ENCODE measurements at regions not wholly inside any gene's neighbourhood (a gene's known extent, or its start where the extent isn't known, plus 50 kb on each side); places are given as distances from the start of the nearest gene placed in this dataset.

DNA sequence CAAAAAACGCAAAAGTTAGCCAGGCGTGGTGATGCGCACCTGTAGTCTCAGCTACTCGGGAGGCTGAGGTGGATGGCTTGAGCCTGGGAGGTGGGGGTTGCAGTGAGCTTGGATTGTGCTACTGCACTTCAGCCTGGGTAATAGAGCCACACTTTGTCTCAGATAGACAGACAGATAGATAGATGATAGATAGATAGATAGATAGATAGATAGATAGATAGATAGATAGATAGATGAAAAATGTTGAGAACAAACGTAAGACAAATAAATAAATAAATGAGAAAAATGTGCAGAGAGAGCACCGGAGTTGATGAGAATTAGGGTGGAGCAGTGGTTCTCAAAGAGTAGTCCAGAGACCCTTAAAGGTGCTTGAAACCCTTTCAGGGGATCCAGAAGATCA lies 58.4 kb upstream of the ARL8B start:
- H3K4me3 ChIP-seq (ENCODE audit: low read depth, low read length) = no peak overlapping the region
- no peak for DNase-seq (ENCODE audit: low read depth in 4 of 6, low spot score in 6 of 6)

DNA sequence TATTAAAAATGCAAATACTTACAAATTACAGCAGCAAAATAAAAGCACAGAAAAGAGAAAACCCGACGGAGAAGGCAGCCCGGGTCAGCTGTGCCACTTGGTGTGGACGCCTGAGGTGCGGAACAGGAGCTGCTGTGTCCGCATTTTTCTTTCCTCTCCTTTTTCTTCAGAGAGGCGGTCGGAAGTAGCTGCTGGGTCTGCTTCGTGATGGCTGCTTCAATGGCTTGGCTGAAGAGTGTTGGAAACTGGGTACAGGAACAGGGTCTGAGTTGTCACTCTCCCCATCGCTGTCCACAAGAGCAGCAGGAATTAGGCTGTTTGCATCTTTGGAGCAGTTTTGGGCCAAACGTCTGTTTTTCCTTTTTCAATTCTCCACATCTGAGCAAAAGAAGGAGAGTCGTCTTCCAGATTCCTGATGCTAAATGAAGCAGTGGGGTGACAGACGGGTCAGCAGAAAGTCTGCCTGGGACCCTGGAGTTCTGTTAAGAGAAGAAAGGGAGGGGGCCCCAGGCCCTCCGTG lies 53.5 kb upstream of the ARL8B start:
- Histone ChIP-seq H3K4me1 (ENCODE audit: control insufficient read depth, insufficient read depth, low read length) (no peaks in the 10 kb centered on the region), H3K27me3 (ENCODE audit: control insufficient read depth, insufficient read depth, low read length) (no peaks in the 10 kb centered on the region), H3K27ac (ENCODE audit: low read depth, low read length) (no peak overlapping the region), H3K9me3 (ENCODE audit: control insufficient read depth, insufficient read depth, low read length) (no peaks in the 10 kb centered on the region), H3K4me3 (ENCODE audit: low read depth, low read length) (no peak overlapping the region), H3K36me3 (ENCODE audit: control insufficient read depth, insufficient read depth, low read length) (no peaks in the 10 kb centered on the region)
- no peak for DNase-seq (ENCODE audit: low read depth in 4 of 6, low spot score in 6 of 6)
- WGBS (ENCODE audit: insufficient coverage) = 38% methylated on average over 4 of the region's 14 CpGs

More for the DNA sequence above, 58.4 kb upstream of the ARL8B start:
- no peak overlapping the region for H3K27ac ChIP-seq (ENCODE audit: low read depth, low read length)
- H3K36me3 ChIP-seq (ENCODE audit: control insufficient read depth, insufficient read depth, low read length) = no peaks in the 10 kb centered on the region
- 91% methylated on average over 5 of the region's 6 CpGs for WGBS (ENCODE audit: insufficient coverage)
- no peaks in the 10 kb centered on the region for H3K27me3 ChIP-seq (ENCODE audit: control insufficient read depth, insufficient read depth, low read length)
- no peaks in the 10 kb centered on the region for H3K9me3 ChIP-seq (ENCODE audit: control insufficient read depth, insufficient read depth, low read length)
- no peaks in the 10 kb centered on the region for H3K4me1 ChIP-seq (ENCODE audit: control insufficient read depth, insufficient read depth, low read length)

DNA sequence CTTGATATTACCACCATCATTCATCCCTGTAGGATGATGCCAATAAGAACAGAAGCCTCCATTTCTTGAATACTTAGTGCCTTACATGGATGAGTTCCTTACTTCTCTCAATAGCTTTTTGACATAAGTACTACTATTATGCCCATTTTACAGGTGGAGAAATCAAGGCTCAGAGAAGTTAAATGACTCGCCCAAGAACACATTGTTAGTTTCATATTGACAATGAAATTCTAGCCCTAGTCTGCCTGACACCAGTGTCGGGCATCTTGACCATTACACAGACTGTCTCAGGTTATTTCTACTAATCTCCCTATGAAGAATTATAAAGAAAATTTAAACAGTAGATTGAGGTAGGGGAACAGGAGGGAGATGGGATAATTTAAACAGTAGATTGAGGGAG lies 52.5 kb upstream of the ARL8B start:
- Histone ChIP-seq H3K9me3 (ENCODE audit: control insufficient read depth, insufficient read depth, low read length) (no peaks in the 10 kb centered on the region), H3K4me3 (ENCODE audit: low read depth, low read length) (no peak overlapping the region), H3K36me3 (ENCODE audit: control insufficient read depth, insufficient read depth, low read length) (no peaks in the 10 kb centered on the region), H3K27ac (ENCODE audit: low read depth, low read length) (no peak overlapping the region), H3K4me1 (ENCODE audit: control insufficient read depth, insufficient read depth, low read length) (no peaks in the 10 kb centered on the region), H3K27me3 (ENCODE audit: control insufficient read depth, insufficient read depth, low read length) (no peaks in the 10 kb centered on the region)
- no peak for DNase-seq (ENCODE audit: low read depth in 4 of 6, low spot score in 6 of 6)
- no CpG with 5 or more reads among the region's 2 CpGs for WGBS (ENCODE audit: insufficient coverage)

DNA sequence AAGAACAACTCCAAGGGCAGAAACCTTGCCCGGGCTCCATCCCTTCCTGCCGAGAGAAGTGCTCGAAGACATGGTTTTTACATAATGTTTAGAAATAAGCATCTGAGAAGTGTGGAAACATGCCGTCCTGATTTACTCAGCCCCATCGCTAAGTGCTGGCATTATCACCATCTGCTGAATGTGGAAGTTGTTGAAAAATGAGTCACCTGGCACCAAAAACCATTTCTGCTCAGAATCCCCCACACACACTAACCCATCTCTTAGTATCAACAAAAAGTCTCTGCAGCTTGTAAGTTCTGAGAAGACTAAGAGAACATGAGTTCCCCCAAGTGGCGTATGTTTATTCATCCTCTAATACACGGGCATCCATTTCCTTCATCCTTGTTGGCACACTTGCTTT lies 51.0 kb upstream of the ARL8B start:
- Histone ChIP-seq H3K27ac (ENCODE audit: low read depth, low read length) (no peak overlapping the region), H3K36me3 (ENCODE audit: control insufficient read depth, insufficient read depth, low read length) (no peaks in the 10 kb centered on the region), H3K9me3 (ENCODE audit: control insufficient read depth, insufficient read depth, low read length) (no peaks in the 10 kb centered on the region), H3K4me3 (ENCODE audit: low read depth, low read length) (no peak overlapping the region), H3K4me1 (ENCODE audit: control insufficient read depth, insufficient read depth, low read length) (no peaks in the 10 kb centered on the region), H3K27me3 (ENCODE audit: control insufficient read depth, insufficient read depth, low read length) (no peaks in the 10 kb centered on the region)
- no CpG with 5 or more reads among the region's 7 CpGs for WGBS (ENCODE audit: insufficient coverage)
- peak in 2 of 6 donors; percentile 23 to 51 for DNase-seq (ENCODE audit: low read depth in 4 of 6, low spot score in 6 of 6)

DNA sequence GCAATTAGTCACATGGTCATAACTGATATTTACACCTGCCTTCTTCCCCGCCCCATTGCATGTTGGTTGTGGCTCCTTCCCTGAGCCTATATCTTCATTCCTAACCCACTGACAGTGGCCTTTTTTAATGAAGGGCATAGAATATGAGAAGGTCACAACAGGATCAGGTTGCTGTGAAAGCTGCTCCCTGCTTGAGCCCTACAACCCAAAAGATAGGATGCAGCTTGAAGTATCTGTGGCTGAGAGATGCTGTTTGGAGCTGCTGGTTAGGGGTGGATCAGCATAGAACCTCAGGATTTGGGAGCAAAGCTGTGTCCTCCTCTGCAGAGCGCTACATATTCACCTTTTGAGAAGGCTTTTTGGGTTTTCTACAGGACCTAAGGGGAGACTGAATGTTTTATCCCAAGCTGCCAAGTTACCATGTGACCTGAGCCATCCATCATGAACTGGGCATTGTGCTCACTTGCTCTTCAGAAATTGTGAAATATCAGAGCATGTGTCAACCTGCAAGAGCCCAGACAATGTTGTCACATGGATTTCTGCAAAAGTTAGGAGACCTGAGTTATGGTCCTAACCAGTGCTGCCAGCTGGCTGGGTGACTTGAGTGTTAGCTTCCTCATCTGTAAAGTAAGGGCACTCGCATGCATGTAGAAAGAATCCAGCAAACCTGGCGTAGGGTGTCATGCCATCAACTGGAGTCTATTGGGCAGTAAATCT lies 49.8 kb upstream of the ARL8B start:
- WGBS (ENCODE audit: insufficient coverage) = 84% methylated on average over 3 of the region's 4 CpGs
- no peak for DNase-seq (ENCODE audit: low read depth in 4 of 6, low spot score in 6 of 6)
- Histone ChIP-seq H3K36me3 (ENCODE audit: control insufficient read depth, insufficient read depth, low read length) (no peaks in the 10 kb centered on the region), H3K4me3 (ENCODE audit: low read depth, low read length) (no peak overlapping the region), H3K9me3 (ENCODE audit: control insufficient read depth, insufficient read depth, low read length) (no peaks in the 10 kb centered on the region), H3K27ac (ENCODE audit: low read depth, low read length) (no peak overlapping the region), H3K27me3 (ENCODE audit: control insufficient read depth, insufficient read depth, low read length) (no peaks in the 10 kb centered on the region), H3K4me1 (ENCODE audit: control insufficient read depth, insufficient read depth, low read length) (no peaks in the 10 kb centered on the region)

Measured in spinal cord (tissue), 9 donors.